Activated T-cell treated with anti-CD3 and anti-CD28 coated beads, Interleukin-2, amount 50 U/mL, for 24 hours (primary cell): ENCODE measurements at regions not wholly inside any gene's neighbourhood (a gene's known extent, or its start where the extent isn't known, plus 50 kb on each side); places are given as distances from the start of the nearest gene placed in this dataset.

Experiments used
- DNase-seq: peaks from one replicate; pipeline ENCODE4 v3.0.0-alpha.2; 2020
- H3K27ac Mint-ChIP-seq: 2 replicates; pipeline ENCODE4 v1.8.0; 2020; ENCODE audit warnings: mild to moderate bottlenecking, mixed read lengths
- H3K27me3 Mint-ChIP-seq: 2 replicates; pipeline ENCODE4 v1.8.0; 2020; ENCODE audit warnings: mixed read lengths
- H3K36me3 Mint-ChIP-seq: 2 replicates; pipeline ENCODE4 v1.8.0; 2020; ENCODE audit warnings: low read depth, mixed read lengths
- H3K4me1 Mint-ChIP-seq: 2 replicates; pipeline ENCODE4 v1.8.0; 2020; ENCODE audit warnings: low read depth, mixed read lengths
- H3K4me3 Mint-ChIP-seq: 2 replicates; pipeline ENCODE4 v1.8.0; 2020; ENCODE audit warnings: mild to moderate bottlenecking, moderate library complexity, mixed read lengths
- H3K9me3 Mint-ChIP-seq: 2 replicates; pipeline ENCODE4 v1.8.0; 2020; ENCODE audit warnings: mixed read lengths

DNA sequence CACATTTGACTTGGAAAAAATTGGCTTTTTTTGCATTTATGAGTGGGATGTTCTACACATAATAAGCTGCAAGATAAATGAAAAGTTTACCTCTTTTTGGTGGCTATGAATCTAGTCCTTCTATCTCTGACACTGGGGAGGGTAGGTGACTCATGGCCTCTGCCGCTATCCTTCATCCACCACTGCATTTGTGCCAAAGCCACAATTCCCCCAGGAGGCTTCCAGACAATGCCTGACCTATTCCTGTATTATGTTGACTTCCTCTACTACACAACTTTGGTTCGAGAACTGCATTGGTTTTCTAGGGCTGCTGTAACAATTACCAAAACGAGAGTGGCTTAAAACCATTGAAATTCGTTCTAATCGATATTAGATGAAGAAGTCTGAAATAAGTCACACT, 245.6 kb downstream of the TRAM1L1 start:
- H3K36me3 Mint-ChIP-seq, result no peaks in the 10 kb centered on the region
- H3K4me3 Mint-ChIP-seq, result no peak overlapping the region
- DNase-seq, result no peak
- no peaks in the 10 kb centered on the region for H3K27me3 Mint-ChIP-seq
- peaks cover 12% of the 10 kb centered on the region for H3K9me3 Mint-ChIP-seq
- no peaks in the 10 kb centered on the region for H3K4me1 Mint-ChIP-seq
- H3K27ac Mint-ChIP-seq, result no peak overlapping the region

DNA sequence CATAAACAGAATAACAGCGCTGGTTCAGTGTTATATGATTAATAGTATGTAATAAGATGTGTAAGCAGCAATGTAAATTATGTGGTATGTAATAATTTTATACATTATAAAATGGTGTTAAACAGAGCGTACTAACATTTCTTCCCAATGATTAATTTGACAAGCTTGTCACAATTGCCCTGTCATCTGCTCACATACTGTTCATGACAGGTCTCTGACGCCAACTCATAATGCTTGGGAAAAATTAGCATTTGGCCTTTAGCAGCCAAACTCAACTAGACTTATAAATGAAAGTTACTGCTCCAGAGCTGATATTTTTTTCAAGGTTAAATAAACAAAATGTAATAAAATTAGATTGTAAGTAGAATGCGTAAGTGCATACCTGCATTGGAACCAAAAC, 246.8 kb downstream of the TRAM1L1 start:
- peaks cover 16% of the 10 kb centered on the region for H3K9me3 Mint-ChIP-seq
- no peak overlapping the region for H3K4me3 Mint-ChIP-seq
- H3K36me3 Mint-ChIP-seq, result no peaks in the 10 kb centered on the region

DNA sequence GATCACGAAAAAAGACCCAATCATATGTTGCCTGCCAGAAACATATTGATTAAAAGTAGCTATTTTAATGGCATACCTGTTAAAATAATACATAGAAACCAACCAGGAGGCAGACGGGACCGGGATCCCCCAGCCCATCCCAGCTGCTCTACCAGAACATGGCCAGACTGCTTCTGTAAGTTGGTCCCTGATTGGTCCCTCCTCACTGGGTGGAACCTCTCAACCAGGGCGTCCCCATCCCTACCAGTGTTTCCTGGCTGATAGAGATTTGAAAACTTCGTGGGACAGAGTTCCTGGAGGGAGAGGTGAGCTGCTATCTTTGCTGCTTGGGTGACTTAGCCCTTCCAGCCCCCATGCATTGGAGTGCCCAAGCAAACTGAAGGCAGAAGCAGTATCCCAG, 256.2 kb downstream of the TRAM1L1 start:
- H3K27ac Mint-ChIP-seq, result no peak overlapping the region
- H3K36me3 Mint-ChIP-seq, result no peaks in the 10 kb centered on the region
- H3K27me3 Mint-ChIP-seq, result no peaks in the 10 kb centered on the region
- peaks cover 11% of the 10 kb centered on the region for H3K9me3 Mint-ChIP-seq
- no peak overlapping the region for H3K4me3 Mint-ChIP-seq
- DNase-seq, result no peak
- H3K4me1 Mint-ChIP-seq, result no peaks in the 10 kb centered on the region

More for the DNA sequence above, 246.8 kb downstream of the TRAM1L1 start:
- Mint-ChIP-seq H3K4me1 (no peaks in the 10 kb centered on the region), H3K27me3 (no peaks in the 10 kb centered on the region), H3K27ac (no peak overlapping the region)
- DNase-seq, result no peak

DNA sequence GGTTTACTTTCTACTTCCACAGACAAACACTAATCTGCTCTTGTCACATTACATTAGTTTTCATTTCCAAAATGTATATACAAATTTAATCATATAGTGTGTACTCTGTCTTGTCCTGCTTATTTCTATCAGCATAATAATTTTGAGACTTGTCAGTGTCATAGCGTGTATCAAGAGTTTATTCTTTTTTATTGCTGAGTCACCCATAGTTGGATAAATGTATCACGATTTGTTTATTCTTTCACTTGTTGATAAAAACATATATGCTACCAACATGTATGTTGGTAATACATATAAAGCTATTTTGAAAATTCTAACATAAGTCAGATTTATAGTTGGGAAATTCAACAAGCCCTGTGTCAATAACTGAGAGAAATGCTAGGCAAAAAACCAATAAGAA, 261.2 kb downstream of the TRAM1L1 start:
- H3K4me3 Mint-ChIP-seq, result no peak overlapping the region
- H3K9me3 Mint-ChIP-seq, result peaks cover 5% of the 10 kb centered on the region
- DNase-seq, result no peak
- no peak overlapping the region for H3K27ac Mint-ChIP-seq
- no peaks in the 10 kb centered on the region for H3K36me3 Mint-ChIP-seq
- H3K27me3 Mint-ChIP-seq, result no peaks in the 10 kb centered on the region
- H3K4me1 Mint-ChIP-seq, result no peaks in the 10 kb centered on the region

DNA sequence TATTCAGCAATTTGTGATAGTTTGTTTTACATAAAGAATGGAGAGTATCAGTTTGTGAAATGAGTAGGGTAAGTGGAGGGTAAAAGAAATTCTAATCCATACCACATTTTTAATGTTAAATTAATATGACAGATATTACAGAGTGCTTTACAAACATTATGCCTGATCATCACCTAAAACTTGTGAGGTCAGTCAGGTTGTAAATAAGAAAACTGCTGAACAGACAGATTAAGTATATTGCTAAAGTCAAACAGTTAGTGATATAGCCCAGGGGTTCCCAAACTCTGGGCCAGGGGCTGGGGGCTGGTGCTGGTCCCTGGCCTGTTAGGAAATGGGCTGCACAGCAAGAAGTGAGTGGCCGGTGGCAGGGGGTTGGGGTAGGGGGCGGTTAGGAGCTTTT, 273.6 kb downstream of the TRAM1L1 start:
- DNase-seq, result no peak
- no peaks in the 10 kb centered on the region for H3K4me1 Mint-ChIP-seq
- no peaks in the 10 kb centered on the region for H3K27me3 Mint-ChIP-seq
- no peaks in the 10 kb centered on the region for H3K36me3 Mint-ChIP-seq
- H3K4me3 Mint-ChIP-seq, result no peak overlapping the region
- peaks cover 2% of the 10 kb centered on the region for H3K9me3 Mint-ChIP-seq
- no peak overlapping the region for H3K27ac Mint-ChIP-seq

DNA sequence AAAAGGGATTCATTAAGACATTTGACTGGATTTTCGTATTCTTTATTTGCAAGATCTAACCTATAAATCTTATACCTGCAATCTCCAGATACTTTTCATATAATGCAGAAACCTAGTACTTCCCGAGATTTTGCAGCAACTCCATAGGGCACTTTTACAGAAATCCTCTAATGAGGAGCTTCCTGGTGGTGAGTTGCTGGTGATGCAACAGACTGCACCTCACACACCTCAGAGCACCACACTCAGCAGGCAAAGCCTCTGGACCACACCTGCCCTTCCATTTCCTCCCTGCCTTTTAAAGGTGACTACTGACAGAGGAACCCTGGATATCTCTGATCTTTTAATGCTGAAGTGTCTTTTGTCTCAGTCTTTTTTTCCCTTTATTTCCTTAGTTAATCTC, 289.4 kb downstream of the TRAM1L1 start:
- Mint-ChIP-seq H3K4me1 (no peaks in the 10 kb centered on the region), H3K27me3 (no peaks in the 10 kb centered on the region), H3K36me3 (no peaks in the 10 kb centered on the region), H3K9me3 (no peaks in the 10 kb centered on the region), H3K27ac (no peak overlapping the region), H3K4me3 (no peak overlapping the region)
- no peak for DNase-seq

DNA sequence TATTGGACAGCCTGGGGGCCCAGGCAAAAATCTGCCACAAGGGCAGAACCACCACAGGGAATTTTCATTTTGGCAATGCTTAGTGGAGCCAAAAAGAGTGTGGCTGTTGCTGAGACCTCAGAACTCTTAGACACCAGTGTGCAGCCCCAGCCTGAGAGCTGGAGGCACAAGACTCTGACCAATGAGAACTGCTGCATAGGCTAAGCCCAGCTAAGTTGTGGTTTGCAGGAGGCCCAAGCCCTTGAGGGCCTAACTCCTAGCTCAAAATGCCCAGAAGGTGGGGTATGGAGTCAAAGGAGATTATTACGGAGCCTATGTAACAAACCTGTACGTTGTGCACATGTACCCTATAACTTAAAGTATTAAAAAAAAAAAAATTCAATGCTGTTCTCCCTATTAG, 296.7 kb downstream of the TRAM1L1 start:
- Mint-ChIP-seq H3K36me3 (no peaks in the 10 kb centered on the region), H3K9me3 (peaks cover 3% of the 10 kb centered on the region), H3K27ac (no peak overlapping the region), H3K4me3 (no peak overlapping the region), H3K4me1 (no peaks in the 10 kb centered on the region), H3K27me3 (no peaks in the 10 kb centered on the region)
- no peak for DNase-seq

DNA sequence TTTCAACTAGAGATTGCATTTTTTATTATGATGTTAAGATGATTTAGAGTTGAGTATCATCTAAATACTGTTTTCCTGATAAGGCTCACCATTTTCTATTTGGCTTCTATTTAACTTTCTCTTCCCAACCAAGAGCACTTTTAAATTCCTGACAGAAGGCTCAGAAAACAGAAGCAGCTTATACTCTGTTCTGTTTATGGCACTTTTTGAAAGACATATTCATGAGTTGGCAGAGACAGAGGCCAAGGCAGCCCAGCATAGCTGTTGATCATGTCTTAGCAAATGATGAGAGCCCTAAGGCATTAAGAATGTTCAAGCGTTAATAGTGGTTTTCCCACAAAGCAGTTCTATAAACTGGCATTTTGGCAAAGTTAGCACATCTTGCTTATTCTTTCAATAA, 330.3 kb downstream of the TRAM1L1 start:
- Mint-ChIP-seq H3K27me3 (no peaks in the 10 kb centered on the region), H3K4me3 (no peak overlapping the region), H3K9me3 (no peaks in the 10 kb centered on the region), H3K36me3 (no peaks in the 10 kb centered on the region), H3K27ac (no peak overlapping the region), H3K4me1 (no peaks in the 10 kb centered on the region)
- no peak for DNase-seq

DNA sequence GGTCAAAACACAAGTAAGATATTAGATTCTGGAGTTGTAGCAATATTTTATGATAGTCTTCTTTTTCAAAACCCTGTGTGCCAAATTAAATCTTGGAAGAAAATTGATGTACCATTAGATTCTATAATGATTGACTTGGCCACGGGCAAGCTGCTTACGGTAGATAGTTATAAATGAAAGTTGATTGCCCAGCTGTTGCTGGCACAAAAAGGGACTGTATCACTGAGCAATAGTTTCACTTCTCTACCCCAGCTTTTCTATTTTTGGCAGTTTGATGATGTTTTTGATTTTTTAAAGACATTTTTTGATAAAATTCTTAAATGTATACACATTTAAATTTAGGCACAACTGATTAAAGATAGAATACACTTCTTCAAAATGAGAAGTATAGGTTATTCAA, 333.3 kb downstream of the TRAM1L1 start:
- DNase-seq, result no peak
- Mint-ChIP-seq H3K4me3 (no peak overlapping the region), H3K9me3 (no peaks in the 10 kb centered on the region), H3K4me1 (no peaks in the 10 kb centered on the region), H3K27ac (no peak overlapping the region), H3K36me3 (no peaks in the 10 kb centered on the region), H3K27me3 (no peaks in the 10 kb centered on the region)

DNA sequence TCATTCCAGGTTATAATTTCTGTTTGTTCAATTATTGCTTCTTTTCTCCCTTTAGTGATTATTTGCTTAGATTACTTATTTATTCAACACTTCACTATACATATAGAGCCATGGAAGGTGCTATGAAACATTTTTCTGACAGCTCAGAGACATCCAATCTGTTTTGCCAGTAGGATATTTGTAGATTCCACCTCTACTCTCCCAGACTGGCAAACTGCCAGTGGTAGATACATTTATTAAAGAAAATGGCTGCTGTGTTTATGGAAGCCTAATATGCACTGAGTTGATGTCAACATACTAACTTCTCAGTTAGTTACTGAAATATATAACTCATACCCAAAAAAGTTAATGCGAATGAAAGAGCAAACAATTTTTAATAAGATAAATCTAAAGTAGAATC, 348.6 kb downstream of the TRAM1L1 start:
- no peak for DNase-seq
- Mint-ChIP-seq H3K27ac (no peak overlapping the region), H3K4me3 (no peak overlapping the region)

DNA sequence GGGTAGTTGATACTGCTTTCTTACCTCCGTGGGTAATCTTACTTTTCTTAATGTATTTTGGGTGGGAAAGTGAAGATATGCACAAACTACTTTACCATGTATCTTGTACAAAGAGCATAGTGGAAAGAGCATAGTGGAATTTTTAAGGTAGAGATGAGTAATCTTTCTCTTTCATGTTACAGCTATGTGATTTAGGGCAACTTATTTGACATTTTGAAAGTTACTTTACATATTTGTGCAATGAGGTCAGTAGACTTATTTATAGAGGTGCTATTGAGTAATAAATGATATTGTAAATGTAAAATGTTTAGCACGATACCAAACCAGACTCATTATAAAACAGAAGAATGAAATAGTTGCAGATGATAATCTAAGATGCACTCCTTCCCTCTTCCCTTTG, 351.2 kb downstream of the TRAM1L1 start:
- H3K27ac Mint-ChIP-seq, result no peak overlapping the region
- H3K36me3 Mint-ChIP-seq, result no peaks in the 10 kb centered on the region
- no peaks in the 10 kb centered on the region for H3K27me3 Mint-ChIP-seq
- H3K4me3 Mint-ChIP-seq, result no peak overlapping the region
- no peaks in the 10 kb centered on the region for H3K4me1 Mint-ChIP-seq
- H3K9me3 Mint-ChIP-seq, result no peaks in the 10 kb centered on the region
- no peak for DNase-seq

More for the DNA sequence above, 348.6 kb downstream of the TRAM1L1 start:
- Mint-ChIP-seq H3K36me3 (no peaks in the 10 kb centered on the region), H3K4me1 (no peaks in the 10 kb centered on the region), H3K9me3 (no peaks in the 10 kb centered on the region), H3K27me3 (no peaks in the 10 kb centered on the region)

DNA sequence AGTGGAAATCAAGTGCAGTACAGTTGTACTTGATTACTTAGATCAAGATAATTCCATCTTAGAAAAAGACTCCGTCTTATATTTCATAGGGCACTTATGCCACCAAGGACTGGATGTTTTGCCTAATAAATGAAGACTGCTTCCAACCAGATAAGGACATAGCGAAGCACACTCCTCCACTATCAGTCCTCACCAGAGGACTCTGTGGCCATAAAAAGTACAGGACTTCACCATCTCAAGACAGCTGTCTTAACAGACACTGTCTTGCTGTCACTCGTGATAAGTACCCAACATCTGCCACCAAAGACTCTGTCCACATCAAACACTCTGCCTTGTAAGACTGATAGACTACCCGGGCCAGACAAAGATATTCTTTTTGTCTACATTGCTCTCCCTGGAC, 352.0 kb downstream of the TRAM1L1 start:
- no peaks in the 10 kb centered on the region for H3K4me1 Mint-ChIP-seq
- H3K27me3 Mint-ChIP-seq, result no peaks in the 10 kb centered on the region
- no peak overlapping the region for H3K4me3 Mint-ChIP-seq
- no peak overlapping the region for H3K27ac Mint-ChIP-seq
- no peaks in the 10 kb centered on the region for H3K36me3 Mint-ChIP-seq
- H3K9me3 Mint-ChIP-seq, result no peaks in the 10 kb centered on the region
- no peak for DNase-seq

DNA sequence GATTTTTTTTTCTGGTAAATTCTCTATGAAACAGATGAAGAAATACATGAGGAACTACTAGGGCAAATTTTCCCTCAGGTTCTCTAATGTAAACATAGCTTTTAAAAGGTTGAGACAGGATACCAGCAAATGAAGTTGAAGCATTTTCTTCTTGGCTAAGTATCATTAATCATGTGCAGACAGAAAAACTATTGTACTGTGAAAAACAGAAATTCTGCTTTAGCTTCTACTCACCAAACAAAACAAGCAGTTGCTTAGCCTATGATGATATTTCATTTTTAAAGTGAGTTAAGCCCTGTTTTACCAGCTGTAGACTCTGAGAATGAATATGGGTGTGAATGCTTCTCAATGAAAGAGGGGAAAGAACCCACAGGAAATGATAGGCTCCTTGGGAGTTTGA, 358.9 kb downstream of the TRAM1L1 start:
- Mint-ChIP-seq H3K4me1 (no peaks in the 10 kb centered on the region), H3K36me3 (no peaks in the 10 kb centered on the region), H3K4me3 (no peak overlapping the region), H3K27ac (no peak overlapping the region), H3K27me3 (no peaks in the 10 kb centered on the region), H3K9me3 (peaks cover 10% of the 10 kb centered on the region)
- no peak for DNase-seq

DNA sequence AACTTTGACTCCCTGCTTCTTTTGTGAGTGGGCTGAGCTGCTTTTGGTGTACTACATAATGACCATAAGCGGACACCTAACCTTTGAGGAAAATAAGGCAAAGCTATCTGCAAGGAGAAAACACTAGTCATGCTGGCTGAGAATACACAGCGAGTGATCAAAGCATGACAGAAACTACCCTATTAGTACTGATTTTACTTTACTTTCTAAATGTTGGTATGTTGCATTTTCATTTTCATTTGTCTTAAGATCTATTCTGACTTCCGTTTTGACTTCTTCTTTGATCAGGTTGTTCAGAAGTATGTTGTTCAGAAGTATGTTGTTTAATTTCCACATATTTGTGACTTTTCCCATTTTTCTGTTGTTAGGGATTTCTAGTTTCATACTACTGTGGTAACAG, 361.1 kb downstream of the TRAM1L1 start:
- Mint-ChIP-seq H3K27me3 (no peaks in the 10 kb centered on the region), H3K27ac (no peak overlapping the region), H3K4me3 (no peak overlapping the region), H3K9me3 (peaks cover 10% of the 10 kb centered on the region), H3K4me1 (no peaks in the 10 kb centered on the region), H3K36me3 (no peaks in the 10 kb centered on the region)
- DNase-seq, result no peak

DNA sequence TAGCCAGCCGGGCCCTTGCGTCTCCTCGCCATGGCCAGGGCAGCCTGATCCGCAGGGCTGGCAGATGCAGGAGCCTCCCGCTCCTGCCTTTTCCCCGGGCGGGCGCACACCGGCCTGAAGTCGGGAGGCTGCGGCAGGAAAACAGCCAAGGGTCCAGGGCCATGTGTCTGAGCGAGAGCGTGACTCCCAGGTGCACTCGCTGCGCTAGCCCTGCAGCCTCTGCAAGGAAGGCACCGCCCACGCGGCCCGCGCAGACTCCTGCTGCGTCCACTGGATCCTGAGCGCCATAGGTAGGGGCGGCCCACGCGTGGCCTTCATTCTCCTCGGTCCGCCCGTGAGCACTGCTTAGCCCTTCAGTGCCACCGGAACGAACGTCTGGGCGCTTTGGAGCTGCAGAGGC, 379.9 kb downstream of the TRAM1L1 start:
- no peaks in the 10 kb centered on the region for H3K4me1 Mint-ChIP-seq
- H3K9me3 Mint-ChIP-seq, result peaks cover 10% of the 10 kb centered on the region
- no peak for DNase-seq
- H3K4me3 Mint-ChIP-seq, result no peak overlapping the region
- no peak overlapping the region for H3K27ac Mint-ChIP-seq
- no peaks in the 10 kb centered on the region for H3K36me3 Mint-ChIP-seq
- no peaks in the 10 kb centered on the region for H3K27me3 Mint-ChIP-seq

DNA sequence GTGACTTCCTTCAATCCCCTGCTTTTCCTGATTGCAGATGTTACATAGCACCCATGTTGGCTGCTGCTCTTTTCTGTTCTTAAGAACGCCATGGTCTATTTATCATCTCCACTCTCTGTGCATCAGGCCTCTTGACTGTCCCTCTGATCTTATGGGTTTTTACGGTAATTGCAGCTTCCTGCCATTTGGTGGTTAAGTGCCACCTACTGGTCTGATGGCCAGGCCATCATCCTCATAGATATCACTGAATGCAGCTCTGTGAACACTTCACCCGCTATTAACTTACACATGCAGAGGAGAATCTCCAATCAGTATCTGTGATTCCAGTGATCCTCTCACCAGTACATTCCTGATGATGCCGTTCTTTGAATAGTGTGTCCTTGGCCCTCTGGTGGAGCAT, 382.4 kb downstream of the TRAM1L1 start:
- no peak for DNase-seq

More for the DNA sequence above, 382.4 kb downstream of the TRAM1L1 start:
- no peaks in the 10 kb centered on the region for H3K4me1 Mint-ChIP-seq
- no peak overlapping the region for H3K27ac Mint-ChIP-seq
- no peaks in the 10 kb centered on the region for H3K36me3 Mint-ChIP-seq
- no peaks in the 10 kb centered on the region for H3K27me3 Mint-ChIP-seq
- peaks cover 18% of the 10 kb centered on the region for H3K9me3 Mint-ChIP-seq
- H3K4me3 Mint-ChIP-seq, result no peak overlapping the region
